PC-3 (cell line): ENCODE measurements at regions not wholly inside any gene's neighbourhood (a gene's known extent, or its start where the extent isn't known, plus 50 kb on each side); places are given as distances from the start of the nearest gene placed in this dataset.

Source experiments
- ATAC-seq: fragments of 200-7000 bp; cut with Tn5 transposase; 2 replicates; pipeline ENCODE4 v1.9.1; 2020; ENCODE audit warnings: mild to moderate bottlenecking, moderate library complexity
- BruUV-seq: library from RNA; stranded (reverse); fragments of 400-500 nt; replicated peaks from 2 replicates; lab custom pipeline; 2021; lab: Mats Ljungman, UMichigan
- CTCF ChIA-PET: fragments of 300-600 bp; sonication (Branson Sonifier 250); formaldehyde crosslinking; loops from one replicate; lab custom pipeline; 2022; ENCODE audit warnings: antibody characterized with exemption; lab: Charles Lee
- POLR2A ChIA-PET: fragments of 300-600 bp; sonication (Branson Sonifier 250); formaldehyde crosslinking; loops from one replicate; lab custom pipeline; 2022; ENCODE audit warnings: antibody characterized with exemption; ENCODE audit not compliant: unreplicated experiment; lab: Charles Lee
- DNase-seq: peaks from one replicate; pipeline ENCODE4 v3.0.0-alpha.2; 2015
- H2AFZ ChIP-seq: fragments of 300-600 bp; sonication (generic); 2 replicates; pipeline ENCODE4 v1.6.0; 2016; ENCODE audit warnings: antibody characterized with exemption, low read length
- H3F3A ChIP-seq: fragments of 300-600 bp; sonication (generic); one replicate; pipeline ENCODE4 v1.6.0; 2017; ENCODE audit warnings: antibody characterized with exemption, low read length, control low read depth, mild to moderate bottlenecking; ENCODE audit not compliant: unreplicated experiment
- H3K27ac ChIP-seq: fragments of 300-600 bp; sonication (generic); 2 replicates; pipeline ENCODE4 v1.5.1; 2016; ENCODE audit warnings: mild to moderate bottlenecking, low read length
- H3K27me3 ChIP-seq: fragments of 300-600 bp; sonication (generic); 2 replicates; pipeline ENCODE4 v1.6.1; 2016; ENCODE audit warnings: low read length, mixed read lengths
- H3K36me3 ChIP-seq: fragments of 300-600 bp; sonication (generic); 2 replicates; pipeline ENCODE4 v1.6.1; 2016; ENCODE audit warnings: low read depth, mixed run types, low read length, mixed read lengths
- H3K4me1 ChIP-seq: fragments of 300-600 bp; sonication (generic); 2 replicates; pipeline ENCODE4 v1.5.1; 2016; ENCODE audit warnings: low read length; ENCODE audit not compliant: insufficient read depth
- H3K4me2 ChIP-seq: fragments of 300-600 bp; sonication (generic); 2 replicates; pipeline ENCODE4 v1.6.0; 2016; ENCODE audit warnings: low read length
- H3K4me3 ChIP-seq: fragments of 300-600 bp; sonication (generic); 2 replicates; pipeline ENCODE4 v1.5.1; 2016; ENCODE audit warnings: mild to moderate bottlenecking, low read length, mixed read lengths
- H3K79me2 ChIP-seq: fragments of 300-600 bp; sonication (generic); 2 replicates; pipeline ENCODE4 v1.6.1; 2017; ENCODE audit warnings: low read length, mixed read lengths
- H3K9ac ChIP-seq: fragments of 300-600 bp; sonication (generic); 2 replicates; pipeline ENCODE4 v1.6.0; 2016; ENCODE audit warnings: mild to moderate bottlenecking, low read length
- H3K9me2 ChIP-seq: fragments of 300-600 bp; sonication (generic); replicated peaks from 2 replicates; pipeline ENCODE4 v1.6.1; 2016; ENCODE audit warnings: mixed run types, low read length, mixed read lengths
- H3K9me3 ChIP-seq: fragments of 300-600 bp; sonication (generic); 2 replicates; pipeline ENCODE4 v1.6.1; 2016; ENCODE audit warnings: low read length, mixed read lengths
- H4K20me1 ChIP-seq: fragments of 300-600 bp; sonication (generic); 2 replicates; pipeline ENCODE4 v1.6.1; 2016; ENCODE audit warnings: low read length, mixed read lengths
- CTCF ChIP-seq: fragments of 300-600 bp; sonication (generic); conservative IDR thresholded peaks from 2 replicates; pipeline ENCODE4 v1.5.1; 2017; ENCODE audit warnings: antibody characterized with exemption, low read depth, mild to moderate bottlenecking, low read length
- EZH2 ChIP-seq: fragments of 300-600 bp; sonication (generic); IDR thresholded peaks from one replicate; pipeline ENCODE4 v1.6.1; 2017; ENCODE audit warnings: antibody characterized with exemption, mild to moderate bottlenecking, low read length; ENCODE audit not compliant: unreplicated experiment
- EZH2phosphoT487 ChIP-seq: fragments of 300-600 bp; sonication (generic); IDR thresholded peaks from 2 replicates; pipeline ENCODE4 v1.6.1; 2018; ENCODE audit warnings: mild to moderate bottlenecking, antibody characterized with exemption, low read length, borderline replicate concordance
- intact Hi-C: fragments of 100-400 bp; cut with micrococcal nuclease; formaldehyde crosslinking; loops from 2 replicates; pipeline ENCODE4 v1.9.0; 2023

- Histone ChIP-seq H4K20me1 (no peaks in the 10 kb centered on the region), H3K27ac (no peak overlapping the region), H3F3A (no peaks in the 10 kb centered on the region), H3K79me2 (no peaks in the 10 kb centered on the region), H3K9ac (no peak overlapping the region), H3K36me3 (no peaks in the 10 kb centered on the region), H2AFZ (no peak overlapping the region), H3K27me3 (0 out of 2 replicates have a peak, but pooled peaks cover 9% of the 10 kb centered on the region), H3K9me2 (no peaks in the 10 kb centered on the region), H3K4me2 (no peak overlapping the region), H3K4me3 (no peak overlapping the region), H3K9me3 (no peaks in the 10 kb centered on the region), H3K4me1 (no peaks in the 10 kb centered on the region)
- DNase-seq: no peak
- no TSS peak for BruUV-seq
- intact Hi-C loops: no loop called here
- no peak for ATAC-seq
- CTCF ChIA-PET: no interaction called here
- TF ChIP-seq EZH2: no peak
- TF ChIP-seq EZH2phosphoT487: no peak
- no peak for TF ChIP-seq CTCF
- POLR2A ChIA-PET: no interaction called here
Observed at GRCh38 chr5:67677422-67677970, 480.9 kb upstream of the CD180 start.

- intact Hi-C loops: no loop called here
- H3K27me3 ChIP-seq: 0 out of 2 replicates have a peak, but pooled peaks cover 9% of the 10 kb centered on the region
- H2AFZ ChIP-seq: no peak overlapping the region
- H3K4me3 ChIP-seq: no peak overlapping the region
- no TSS peak for BruUV-seq
- DNase-seq (no peak), ATAC-seq (no peak)
- H3K9me3 ChIP-seq: no peaks in the 10 kb centered on the region
- H3K4me2 ChIP-seq: no peak overlapping the region
- H3K9me2 ChIP-seq: no peaks in the 10 kb centered on the region
- H3F3A ChIP-seq: no peaks in the 10 kb centered on the region
- no peaks in the 10 kb centered on the region for H4K20me1 ChIP-seq
- H3K79me2 ChIP-seq: no peaks in the 10 kb centered on the region
- ChIA-PET CTCF (no interaction called here), POLR2A (no interaction called here)
- H3K27ac ChIP-seq: no peak overlapping the region
- no peaks in the 10 kb centered on the region for H3K36me3 ChIP-seq
- TF ChIP-seq EZH2phosphoT487: no peak
- TF ChIP-seq CTCF: no peak
- TF ChIP-seq EZH2: no peak
- H3K4me1 ChIP-seq: no peaks in the 10 kb centered on the region
- no peak overlapping the region for H3K9ac ChIP-seq
Observed at GRCh38 chr5:67676863-67677262, 480.3 kb upstream of the CD180 start.

GRCh38 chr5:67674159-67674655 lies 477.6 kb upstream of the CD180 start:
- 0 out of 2 replicates have a peak, but pooled peaks cover 9% of the 10 kb centered on the region for H3K27me3 ChIP-seq
- BruUV-seq: no TSS peak
- no peaks in the 10 kb centered on the region for H3K9me3 ChIP-seq
- ATAC-seq (no peak), DNase-seq (no peak)
- CTCF ChIA-PET: no interaction called here
- no peak overlapping the region for H3K27ac ChIP-seq
- no peaks in the 10 kb centered on the region for H3K79me2 ChIP-seq
- no peaks in the 10 kb centered on the region for H3K9me2 ChIP-seq
- TF ChIP-seq EZH2phosphoT487: no peak
- TF ChIP-seq CTCF: no peak
- no peak for TF ChIP-seq EZH2
- H3K4me2 ChIP-seq: no peak overlapping the region
- no peak overlapping the region for H2AFZ ChIP-seq
- H3K9ac ChIP-seq: no peak overlapping the region
- intact Hi-C loops: no loop called here
- no peaks in the 10 kb centered on the region for H3K36me3 ChIP-seq
- H3K4me3 ChIP-seq: no peak overlapping the region
- no peaks in the 10 kb centered on the region for H3K4me1 ChIP-seq
- no peaks in the 10 kb centered on the region for H4K20me1 ChIP-seq
- no peaks in the 10 kb centered on the region for H3F3A ChIP-seq
- POLR2A ChIA-PET: no interaction called here
